Esophagus (tissue), 2 donors: ENCODE measurements at regions not wholly inside any gene's neighbourhood (a gene's known extent, or its start where the extent isn't known, plus 50 kb on each side); places are given as distances from the start of the nearest gene placed in this dataset.
"Not testable (repeated sequence)": the region's sequence is repeated elsewhere in the genome, so short reads cannot be mapped to it uniquely, and the experiment has no call there.

Source experiments
- H3K27ac ChIP-seq, 2 donors: one replicate each; pipeline ENCODE4 v1.5.1; 2013; ENCODE audit warnings: low read depth in 2 of 2, mild to moderate bottlenecking in 2 of 2, inconsistent platforms in 1 of 2, low read length in 1 of 2, moderate library complexity in 1 of 2
- H3K27me3 ChIP-seq, 2 donors: one replicate each; pipeline ENCODE4 v1.6.1; 2013; ENCODE audit warnings: low read length in 2 of 2, control low read depth in 1 of 2, mild to moderate bottlenecking in 1 of 2; ENCODE audit not compliant: insufficient read depth in 2 of 2, control insufficient read depth in 1 of 2
- H3K36me3 ChIP-seq, 2 donors: one replicate each; pipeline ENCODE4 v1.6.1; 2013; ENCODE audit warnings: low read length in 1 of 2; ENCODE audit not compliant: control insufficient read depth in 2 of 2, insufficient read depth in 2 of 2
- H3K4me1 ChIP-seq, 2 donors: one replicate each; pipeline ENCODE4 v1.6.1; 2013; ENCODE audit warnings: low read length in 1 of 2; ENCODE audit not compliant: control insufficient read depth in 2 of 2, insufficient read depth in 2 of 2
- H3K4me3 ChIP-seq, 2 donors: one replicate each; pipeline ENCODE4 v1.5.1; 2013; ENCODE audit warnings: low read length in 2 of 2, mild to moderate bottlenecking in 2 of 2, low read depth in 1 of 2, moderate library complexity in 1 of 2
- H3K9me3 ChIP-seq, 2 donors: one replicate each; pipeline ENCODE4 v1.6.1; 2013; ENCODE audit warnings: mild to moderate bottlenecking in 2 of 2, low read depth in 1 of 2, low read length in 1 of 2, moderate library complexity in 1 of 2; ENCODE audit not compliant: control insufficient read depth in 2 of 2, insufficient read depth in 1 of 2
- WGBS, 2 donors: extraction: QIAGEN DNeasy Blood & Tissue Kit; methylation state at CpG; one replicate each; pipeline ENCODE4 v1.1.7; 2013; 5-methylcytosine and 5-hydroxymethylcytosine counted together
- donor health status: healthy with polysubstance abuse.
- donor health status: Bipolar disorder and iron deficiency.

- Histone ChIP-seq H3K4me1 (no peaks in the 10 kb centered on the region), H3K27me3 (no peaks in the 10 kb centered on the region), H3K36me3 (no peaks in the 10 kb centered on the region), H3K4me3 (no peak overlapping the region), H3K9me3 (no peaks in the 10 kb centered on the region), H3K27ac (no peak overlapping the region)
- 37 to 41% methylated on average over 3 of the region's 3 CpGs for WGBS, 2 donors
These were observed 155.6 kb downstream of the PPP1R3A start for GRCh38 chr7:113763226-113763625.

GRCh38 chr7:113756250-113756649, 162.6 kb downstream of the PPP1R3A start:
- Histone ChIP-seq H3K27me3 (no peaks in the 10 kb centered on the region), H3K36me3 (no peaks in the 10 kb centered on the region), H3K4me1 (no peaks in the 10 kb centered on the region), H3K27ac (no peak overlapping the region), H3K4me3 (no peak overlapping the region), H3K9me3 (no peaks in the 10 kb centered on the region)
- WGBS, 2 donors: 67 to 96% methylated on average over 1 of the region's 1 CpG

- H3K4me3 ChIP-seq: no peak overlapping the region
- H3K9me3 ChIP-seq: no peaks in the 10 kb centered on the region
- no peak overlapping the region for H3K27ac ChIP-seq
- no peaks in the 10 kb centered on the region for H3K36me3 ChIP-seq
- H3K27me3 ChIP-seq: no peaks in the 10 kb centered on the region
- 78 to 79% methylated on average over 3 of the region's 3 CpGs for WGBS, 2 donors
- H3K4me1 ChIP-seq: no peaks in the 10 kb centered on the region
These were observed 166.1 kb downstream of the PPP1R3A start for GRCh38 chr7:113752689-113753088.

- H3K27ac ChIP-seq: no peak overlapping the region
- 49 to 50% methylated on average over 2 of the region's 2 CpGs for WGBS, 2 donors
- no peak overlapping the region for H3K4me3 ChIP-seq
- H3K27me3 ChIP-seq: no peaks in the 10 kb centered on the region
- H3K36me3 ChIP-seq: no peaks in the 10 kb centered on the region
- no peaks in the 10 kb centered on the region for H3K9me3 ChIP-seq
- H3K4me1 ChIP-seq: no peaks in the 10 kb centered on the region
These were observed 166.5 kb downstream of the PPP1R3A start for GRCh38 chr7:113752289-113752688.

GRCh38 chr7:113751547-113751946, 167.3 kb downstream of the PPP1R3A start:
- H3K4me1 ChIP-seq: no peaks in the 10 kb centered on the region
- H3K27ac ChIP-seq: no peak overlapping the region
- H3K36me3 ChIP-seq: no peaks in the 10 kb centered on the region
- no peaks in the 10 kb centered on the region for H3K9me3 ChIP-seq
- H3K4me3 ChIP-seq: no peak overlapping the region
- WGBS, 2 donors: 69 to 72% methylated on average over 1 of the region's 1 CpG
- no peaks in the 10 kb centered on the region for H3K27me3 ChIP-seq

GRCh38 chr7:113748385-113748784, 170.4 kb downstream of the PPP1R3A start:
- 80 to 86% methylated on average over 4 to 5 of the region's 5 CpGs for whole genome bisulfite sequencing, 2 donors
- H3K27ac ChIP-seq, H3K36me3 ChIP-seq, H3K9me3 ChIP-seq, H3K27me3 ChIP-seq, H3K4me3 ChIP-seq, H3K4me1 ChIP-seq: not testable (repeated sequence)

- not testable (repeated sequence) for H3K36me3 ChIP-seq, H3K27ac ChIP-seq, H3K4me3 ChIP-seq, H3K9me3 ChIP-seq, H3K4me1 ChIP-seq, H3K27me3 ChIP-seq
- 91 to 92% methylated on average over 30 to 33 of the region's 34 CpGs for WGBS, 2 donors
These were observed 175.8 kb downstream of the PPP1R3A start for GRCh38 chr7:113742946-113743431.

- Histone ChIP-seq H3K9me3 (no peaks in the 10 kb centered on the region), H3K36me3 (no peaks in the 10 kb centered on the region), H3K27ac (no peak overlapping the region), H3K27me3 (no peaks in the 10 kb centered on the region), H3K4me1 (no peaks in the 10 kb centered on the region), H3K4me3 (no peak overlapping the region)
- 91 to 94% methylated on average over 2 of the region's 2 CpGs for WGBS, 2 donors
These were observed 176.4 kb downstream of the PPP1R3A start for GRCh38 chr7:113742377-113742776.

GRCh38 chr7:113731571-113731970, 187.2 kb downstream of the PPP1R3A start:
- Histone ChIP-seq H3K4me1 (peaks cover 0 to 3% of the 10 kb centered on the region in 2 donors), H3K27me3 (no peaks in the 10 kb centered on the region), H3K36me3 (no peaks in the 10 kb centered on the region), H3K27ac (no peak overlapping the region), H3K4me3 (no peak overlapping the region), H3K9me3 (no peaks in the 10 kb centered on the region)
- whole genome bisulfite sequencing, 2 donors: 54 to 58% methylated on average over 3 of the region's 3 CpGs

GRCh38 chr7:113730309-113730955, 188.4 kb downstream of the PPP1R3A start:
- H3K4me1 ChIP-seq: peaks cover 0 to 3% of the 10 kb centered on the region in 2 donors
- H3K27me3 ChIP-seq: no peaks in the 10 kb centered on the region
- 39 to 45% methylated on average over 1 of the region's 1 CpG for WGBS, 2 donors
- H3K4me3 ChIP-seq: no peak overlapping the region
- H3K27ac ChIP-seq: no peak overlapping the region
- H3K36me3 ChIP-seq: no peaks in the 10 kb centered on the region
- H3K9me3 ChIP-seq: no peaks in the 10 kb centered on the region
